Stimulated activated CD8-positive, alpha-beta memory T cell treated with anti-CD3 and anti-CD28 coated beads, Interleukin-12 subunit alpha, Interleukin-12 subunit beta, amount 100 ng/mL, for 4 hours (primary cell): ENCODE measurements at regions not wholly inside any gene's neighbourhood (a gene's known extent, or its start where the extent isn't known, plus 50 kb on each side); places are given as distances from the start of the nearest gene placed in this dataset.

Experiments used
- DNase-seq: peaks from one replicate; pipeline ENCODE4 v3.0.0-alpha.2; 2020; ENCODE audit warnings: low read depth

GRCh38 chr14:61893371-61893940 is 131.2 kb downstream of the SNAPC1 start:
- DNase-seq, result no peak

GRCh38 chr14:61894452-61895077 is 132.3 kb downstream of the SNAPC1 start:
- no peak for DNase-seq

GRCh38 chr14:61897300-61897699 is 135.1 kb downstream of the SNAPC1 start:
- no peak for DNase-seq

DNA sequence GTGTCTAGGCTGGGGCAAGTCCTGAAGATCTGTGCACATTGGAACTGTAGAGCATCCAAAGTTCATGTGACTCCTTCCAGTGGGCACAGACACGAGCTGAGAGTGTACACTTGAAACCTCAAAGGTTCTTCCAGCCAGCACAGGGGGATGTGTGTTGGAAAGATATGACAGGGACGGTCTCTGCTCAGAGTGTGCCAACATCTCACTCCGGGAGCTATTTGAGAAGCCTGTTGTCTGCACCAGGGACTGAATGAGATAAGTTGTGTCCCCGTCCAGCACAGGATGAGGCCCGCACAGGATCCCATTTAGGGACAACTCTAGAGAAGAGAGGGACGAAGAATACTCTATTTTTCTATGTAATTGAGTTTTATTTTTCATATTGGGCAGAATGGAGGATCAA is 136.3 kb downstream of the SNAPC1 start:
- DNase-seq, result no peak

- DNase-seq, result no peak
Observed at GRCh38 chr14:61899497-61899896, 137.3 kb downstream of the SNAPC1 start.

- DNase-seq, result no peak
Observed at GRCh38 chr14:61904946-61905345, 142.7 kb downstream of the SNAPC1 start.

DNA sequence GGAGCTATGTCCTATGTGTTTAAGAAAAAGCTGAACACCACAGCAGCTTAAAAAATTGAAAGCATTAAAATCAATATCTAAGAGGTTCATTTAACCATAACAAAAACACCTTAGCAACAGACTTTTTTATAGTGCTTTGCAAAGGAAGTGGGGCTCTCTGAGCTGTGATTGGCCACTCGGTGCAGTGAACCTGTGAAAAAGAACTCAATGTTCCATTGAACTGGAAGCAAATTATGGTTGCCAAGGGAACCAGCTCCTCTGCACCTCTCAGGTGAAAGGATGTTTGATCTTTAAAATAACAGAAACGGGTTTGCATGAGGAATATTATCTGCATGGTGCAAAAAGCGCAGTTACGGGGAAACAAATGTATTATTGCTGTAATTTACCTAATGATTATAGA is 149.4 kb downstream of the SNAPC1 start:
- DNase-seq, result no peak

DNA sequence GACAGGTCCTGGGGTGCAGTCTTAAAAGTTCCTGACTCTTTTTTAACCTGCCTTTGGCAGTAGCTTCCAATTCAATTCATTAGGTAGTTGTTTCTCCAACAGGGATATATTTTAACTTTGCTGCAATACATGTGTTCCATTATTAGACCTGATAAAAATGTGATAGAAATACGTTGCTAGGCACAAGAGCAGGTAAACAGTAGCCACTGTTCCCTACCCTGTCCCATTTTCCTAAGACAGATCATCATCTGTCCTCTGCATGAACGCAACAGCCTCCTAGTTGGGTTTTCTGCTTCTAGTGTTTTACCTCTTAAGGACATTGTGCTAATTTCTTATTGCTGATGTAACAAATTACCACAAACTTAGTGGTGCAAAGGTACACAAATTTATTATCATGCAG is 156.8 kb downstream of the SNAPC1 start:
- no peak for DNase-seq

GRCh38 chr14:61923348-61923747 is 161.1 kb downstream of the SNAPC1 start:
- no peak for DNase-seq

DNA sequence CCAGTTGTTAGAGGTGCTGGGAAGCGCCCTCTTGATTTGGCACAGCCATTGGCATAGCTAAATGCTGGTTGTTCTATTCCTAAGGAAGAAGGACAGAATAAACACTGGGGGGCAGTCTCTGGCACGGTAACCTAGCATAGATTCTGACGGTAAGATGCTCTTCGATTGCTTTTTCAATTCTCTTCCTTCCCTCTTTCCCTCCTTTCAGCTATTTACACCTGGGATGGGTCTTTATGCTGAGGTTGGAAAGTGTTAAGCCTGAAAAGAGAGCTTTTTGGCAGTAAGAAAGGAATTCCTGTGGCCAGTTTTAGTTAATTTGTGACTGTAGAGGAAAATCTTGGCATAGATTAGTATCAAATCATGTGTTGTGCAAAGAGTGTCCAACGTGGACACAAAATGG is 162.8 kb downstream of the SNAPC1 start:
- no peak for DNase-seq

- no peak for DNase-seq
Observed at GRCh38 chr14:61925732-61926435, 163.7 kb downstream of the SNAPC1 start.

DNA sequence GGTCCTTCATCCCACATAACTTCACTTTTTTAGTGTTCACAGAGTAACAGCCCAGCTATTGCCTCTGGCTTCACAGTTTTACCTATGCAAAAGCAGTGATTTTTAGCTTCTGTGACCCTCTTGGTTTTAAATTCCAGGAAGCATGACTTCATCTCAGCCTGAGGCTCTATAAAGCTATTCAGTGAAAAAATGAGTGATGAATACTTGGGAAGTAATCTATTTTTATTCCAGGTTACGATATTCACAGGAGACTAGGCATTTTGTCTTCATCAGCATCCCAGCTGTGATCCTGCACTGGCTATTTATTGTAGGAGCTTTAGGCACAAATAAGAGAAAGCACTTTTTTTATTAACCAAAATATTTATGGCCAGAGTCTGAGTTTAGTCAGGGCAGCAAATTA is 164.8 kb downstream of the SNAPC1 start:
- DNase-seq, result no peak

DNA sequence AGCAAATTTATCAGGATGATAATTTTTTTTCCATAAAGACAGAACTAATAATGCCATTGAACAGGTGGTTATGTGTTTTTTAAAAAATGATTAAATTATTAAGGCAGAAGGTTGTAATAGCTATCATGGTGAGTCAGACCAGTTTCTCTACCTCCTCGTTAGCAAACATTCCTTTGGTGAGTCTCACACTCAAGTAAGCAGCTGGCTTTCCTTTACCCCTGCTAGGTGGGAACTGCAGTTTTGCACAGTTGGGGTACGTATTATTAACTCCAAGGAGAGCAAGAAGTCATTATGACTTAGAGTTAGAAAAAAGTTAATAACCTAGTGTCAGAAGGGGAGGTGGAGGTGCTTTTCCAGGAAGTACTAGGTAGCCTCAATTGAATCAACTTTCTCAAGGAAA is 165.3 kb downstream of the SNAPC1 start:
- DNase-seq, result no peak

DNA sequence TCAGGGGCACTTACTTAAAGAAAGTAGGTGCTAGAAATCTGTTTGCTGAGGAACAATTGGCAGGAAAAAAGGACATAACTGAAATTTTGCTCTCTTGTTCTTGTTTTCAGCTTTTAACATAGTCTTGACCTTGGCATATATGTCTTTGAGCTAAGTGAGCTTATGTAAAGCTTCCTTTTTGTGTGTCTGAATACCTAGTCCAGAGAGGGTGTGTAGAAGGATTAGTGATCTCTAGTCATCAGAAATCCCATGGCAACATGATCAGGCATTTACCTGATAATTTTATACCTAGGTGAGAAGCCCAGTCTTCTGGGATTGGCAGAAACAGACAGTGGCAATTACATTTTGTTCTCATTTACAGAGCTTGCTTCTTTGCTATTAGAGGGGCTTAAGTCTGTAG is 166.1 kb downstream of the SNAPC1 start:
- DNase-seq, result no peak

- DNase-seq, result no peak
Observed at GRCh38 chr14:61928701-61929100, 166.5 kb downstream of the SNAPC1 start.

GRCh38 chr14:61929651-61930050 is 167.4 kb downstream of the SNAPC1 start:
- DNase-seq, result no peak

DNA sequence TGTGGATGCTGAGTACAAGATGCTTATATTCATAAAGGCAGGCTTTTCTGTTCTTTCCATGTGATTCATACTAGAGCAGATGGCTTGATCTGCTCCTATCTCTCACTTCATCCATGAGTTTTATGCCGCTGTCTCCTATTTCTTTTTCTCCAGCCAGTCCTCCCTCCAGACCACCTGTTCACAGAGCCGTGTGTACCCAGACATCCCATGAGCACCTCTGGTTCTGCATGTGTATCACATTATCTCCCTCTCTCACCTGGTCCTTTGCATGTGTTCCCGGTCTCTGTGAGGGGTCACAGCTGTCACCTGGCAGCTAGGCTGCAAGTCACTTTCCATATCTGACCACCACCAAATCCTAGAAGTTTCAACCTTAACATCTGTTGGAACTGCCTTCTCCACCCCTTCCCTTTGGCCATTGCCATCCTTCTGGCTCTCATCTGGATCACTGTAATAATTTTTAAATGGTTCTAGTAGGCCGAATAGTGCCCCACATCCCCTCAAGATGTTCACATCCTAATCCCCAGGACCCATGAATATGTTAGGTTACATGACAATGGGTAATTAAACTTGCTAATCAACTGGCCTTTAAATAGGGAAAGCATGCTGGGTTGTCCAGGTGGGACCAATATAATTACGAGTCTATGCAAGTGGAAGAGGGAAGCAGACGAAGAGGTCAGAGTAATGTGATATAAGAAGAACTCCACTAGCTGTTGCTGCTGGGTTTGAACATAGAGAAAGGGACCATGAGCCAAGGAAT is 168.1 kb downstream of the SNAPC1 start:
- DNase-seq, result no peak

DNA sequence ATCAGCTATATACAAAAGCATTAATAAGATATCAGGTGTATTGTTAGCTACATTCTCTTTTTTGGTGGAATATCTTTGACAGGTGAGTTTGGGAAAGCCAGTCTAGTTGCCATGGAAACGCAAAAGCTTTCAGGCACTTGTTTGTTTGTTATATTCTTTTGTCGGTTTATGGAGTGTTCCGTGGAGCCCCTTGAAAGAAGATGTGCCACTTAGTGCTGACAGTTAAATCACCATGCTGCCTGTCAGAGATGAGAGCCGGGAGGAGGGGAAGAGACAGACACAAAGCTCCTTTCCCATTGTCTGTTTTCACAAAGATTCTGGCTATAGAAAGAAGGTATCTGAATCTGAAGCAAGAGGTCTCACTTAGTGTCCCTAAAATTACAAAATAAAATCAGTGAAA is 170.8 kb downstream of the SNAPC1 start:
- no peak for DNase-seq

- no peak for DNase-seq
Observed at GRCh38 chr14:61934385-61934784, 172.2 kb downstream of the SNAPC1 start.

DNA sequence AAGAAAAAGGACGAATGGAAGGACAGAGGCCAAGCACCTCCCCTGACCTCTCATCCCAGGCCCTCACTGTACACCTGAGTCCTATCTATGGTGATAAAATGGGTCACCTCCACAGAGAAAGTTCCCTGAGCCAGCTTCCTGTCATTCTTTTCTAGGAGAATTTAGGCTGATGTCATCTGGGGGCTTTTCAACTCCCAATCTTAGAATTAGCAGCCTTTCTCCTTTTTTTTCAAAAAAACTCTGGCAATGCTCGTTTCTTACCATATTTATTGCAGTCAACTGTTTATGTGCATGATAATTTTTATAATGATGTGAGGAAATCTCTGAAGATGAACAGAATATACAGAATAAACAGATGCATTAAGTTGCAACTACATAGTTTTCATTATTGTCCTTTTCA is 177.6 kb downstream of the SNAPC1 start:
- no peak for DNase-seq

DNA sequence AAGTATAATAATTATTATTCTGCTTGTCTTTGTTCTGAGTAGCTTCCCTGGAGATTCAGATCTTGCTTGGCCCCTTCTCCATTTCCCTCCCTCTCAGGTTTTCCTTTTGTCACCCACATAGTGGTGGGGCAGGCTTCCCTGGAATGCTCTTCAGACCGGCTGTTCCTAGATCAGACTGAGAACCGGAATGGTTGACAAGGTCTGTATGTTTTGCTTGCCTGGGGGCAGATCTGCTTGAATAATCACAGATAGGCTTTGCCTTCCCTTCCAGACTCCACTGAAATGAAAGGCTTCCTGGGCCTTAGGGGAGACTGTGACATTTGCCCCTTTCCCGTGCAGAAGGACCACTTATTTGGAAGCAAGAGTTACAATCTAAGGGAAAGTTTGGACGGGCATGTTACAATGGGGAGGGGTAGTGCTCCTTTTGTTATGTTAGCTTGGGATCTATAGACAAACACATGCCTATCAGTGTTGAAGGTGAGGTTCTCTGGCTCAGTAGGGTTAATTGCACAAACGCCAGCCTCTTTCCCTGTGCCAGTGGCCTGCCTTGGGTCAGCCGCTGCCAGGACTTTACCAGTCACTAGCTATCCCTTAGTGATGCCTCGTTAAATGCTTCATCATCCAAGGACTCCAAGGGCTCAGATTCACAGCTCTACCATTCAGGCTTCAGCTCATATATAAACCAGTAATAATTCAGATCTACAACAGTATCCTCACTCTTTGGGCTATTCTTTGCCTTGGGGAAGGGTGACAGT is 178.6 kb downstream of the SNAPC1 start:
- no peak for DNase-seq

DNA sequence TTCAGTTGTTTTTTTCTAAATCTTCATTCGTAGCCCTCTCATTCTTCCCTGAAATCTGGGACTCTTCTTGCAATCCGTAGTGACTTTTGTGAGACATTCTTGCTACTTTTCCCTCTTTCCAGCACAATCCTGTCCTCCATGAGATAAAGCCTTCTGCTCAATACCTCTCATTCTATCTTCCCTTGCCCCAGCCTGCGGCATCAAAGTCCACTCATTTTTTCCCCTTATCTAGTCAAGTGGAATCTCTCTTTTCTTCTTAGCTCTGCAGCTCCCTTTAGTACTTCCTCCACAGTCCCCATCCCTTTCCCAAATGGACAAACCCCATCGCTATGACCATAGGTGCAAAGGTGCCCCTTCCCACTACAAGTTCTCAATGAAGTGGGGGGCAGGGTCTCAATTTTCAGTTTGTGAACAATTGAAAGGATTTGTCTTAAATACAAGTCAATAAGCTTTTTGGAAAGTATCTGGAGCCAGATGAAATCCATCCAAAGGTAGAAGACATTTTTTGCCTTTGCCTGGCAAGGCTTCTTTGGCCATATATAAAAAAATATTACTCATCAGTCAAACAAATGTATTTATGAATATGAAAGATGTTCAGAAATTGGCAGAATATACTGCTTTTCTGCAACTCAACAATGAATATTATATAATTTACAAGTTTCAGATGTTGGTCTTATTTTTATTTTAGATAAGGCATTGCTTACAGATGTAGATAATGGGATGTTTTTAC is 179.4 kb downstream of the SNAPC1 start:
- DNase-seq, result no peak
